ENCODE measurements at regions not wholly inside any gene's neighbourhood (a gene's known extent, or its start where the extent isn't known, plus 50 kb on each side); places are given as distances from the start of the nearest gene placed in this dataset.

DNA sequence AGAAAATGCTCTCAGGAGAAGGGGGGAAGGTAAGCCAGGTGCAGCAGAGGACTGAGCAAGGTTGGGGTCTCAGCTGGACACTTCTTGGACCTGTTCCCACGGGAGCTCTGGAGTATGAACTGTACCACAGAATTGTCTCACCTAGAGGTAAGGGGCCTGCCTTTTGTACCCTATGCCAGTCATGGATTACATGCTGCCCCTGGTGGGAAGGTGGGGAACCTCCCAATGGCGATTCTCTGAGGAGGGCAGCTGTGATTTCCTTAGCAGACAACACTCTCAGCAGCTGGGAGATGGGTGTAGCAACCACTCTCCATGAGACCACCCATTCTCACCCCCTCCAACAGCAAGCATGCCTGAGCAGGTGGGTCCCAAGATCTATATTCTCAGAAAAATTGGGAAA, 329.4 kb upstream of the CTNNB1 start:
- TF ChIP-seq CAMTA2 (CRISPR knock-in tag; conservative IDR thresholded peaks at IDR 0.05) (no peak), CBX1 (IDR thresholded peaks at IDR 0.05; ENCODE audit: low read depth) (no peak), PHB (CRISPR knock-in tag; IDR thresholded peaks at IDR 0.05) (no peak), GATA2 (CRISPR knock-in tag; IDR thresholded peaks at IDR 0.05) (no peak)
- TF ChIP-seq, protein P1, sequence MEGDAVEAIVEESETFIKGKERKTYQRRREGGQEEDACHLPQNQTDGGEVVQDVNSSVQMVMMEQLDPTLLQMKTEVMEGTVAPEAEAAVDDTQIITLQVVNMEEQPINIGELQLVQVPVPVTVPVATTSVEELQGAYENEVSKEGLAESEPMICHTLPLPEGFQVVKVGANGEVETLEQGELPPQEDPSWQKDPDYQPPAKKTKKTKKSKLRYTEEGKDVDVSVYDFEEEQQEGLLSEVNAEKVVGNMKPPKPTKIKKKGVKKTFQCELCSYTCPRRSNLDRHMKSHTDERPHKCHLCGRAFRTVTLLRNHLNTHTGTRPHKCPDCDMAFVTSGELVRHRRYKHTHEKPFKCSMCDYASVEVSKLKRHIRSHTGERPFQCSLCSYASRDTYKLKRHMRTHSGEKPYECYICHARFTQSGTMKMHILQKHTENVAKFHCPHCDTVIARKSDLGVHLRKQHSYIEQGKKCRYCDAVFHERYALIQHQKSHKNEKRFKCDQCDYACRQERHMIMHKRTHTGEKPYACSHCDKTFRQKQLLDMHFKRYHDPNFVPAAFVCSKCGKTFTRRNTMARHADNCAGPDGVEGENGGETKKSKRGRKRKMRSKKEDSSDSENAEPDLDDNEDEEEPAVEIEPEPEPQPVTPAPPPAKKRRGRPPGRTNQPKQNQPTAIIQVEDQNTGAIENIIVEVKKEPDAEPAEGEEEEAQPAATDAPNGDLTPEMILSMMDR (IDR thresholded peaks at IDR 0.05 in 2 of 3, conservative IDR thresholded peaks at IDR 0.05 in 1 of 3; ENCODE audit: insufficient read depth in 2 of 3, low read depth in 1 of 3, low read length in 3 of 3), result 0 out of 6 replicates have a peak, but pooled peaks of 2 of the 3 experiments have one; percentile 4 to 25
- TF ChIP-seq, protein P2, sequence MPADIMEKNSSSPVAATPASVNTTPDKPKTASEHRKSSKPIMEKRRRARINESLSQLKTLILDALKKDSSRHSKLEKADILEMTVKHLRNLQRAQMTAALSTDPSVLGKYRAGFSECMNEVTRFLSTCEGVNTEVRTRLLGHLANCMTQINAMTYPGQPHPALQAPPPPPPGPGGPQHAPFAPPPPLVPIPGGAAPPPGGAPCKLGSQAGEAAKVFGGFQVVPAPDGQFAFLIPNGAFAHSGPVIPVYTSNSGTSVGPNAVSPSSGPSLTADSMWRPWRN (IDR thresholded peaks at IDR 0.05; ENCODE audit: low read depth), result no peak
- TF ChIP-seq, protein P3, sequence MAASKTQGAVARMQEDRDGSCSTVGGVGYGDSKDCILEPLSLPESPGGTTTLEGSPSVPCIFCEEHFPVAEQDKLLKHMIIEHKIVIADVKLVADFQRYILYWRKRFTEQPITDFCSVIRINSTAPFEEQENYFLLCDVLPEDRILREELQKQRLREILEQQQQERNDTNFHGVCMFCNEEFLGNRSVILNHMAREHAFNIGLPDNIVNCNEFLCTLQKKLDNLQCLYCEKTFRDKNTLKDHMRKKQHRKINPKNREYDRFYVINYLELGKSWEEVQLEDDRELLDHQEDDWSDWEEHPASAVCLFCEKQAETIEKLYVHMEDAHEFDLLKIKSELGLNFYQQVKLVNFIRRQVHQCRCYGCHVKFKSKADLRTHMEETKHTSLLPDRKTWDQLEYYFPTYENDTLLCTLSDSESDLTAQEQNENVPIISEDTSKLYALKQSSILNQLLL (CRISPR knock-in tag; IDR thresholded peaks at IDR 0.05; ENCODE audit: borderline replicate concordance), result no peak
- Histone ChIP-seq H3K27ac (ENCODE audit: extremely low read depth, low read depth, low read length) (no peak overlapping the region), H3K4me3 (no peak overlapping the region), H3K79me2 (ENCODE audit: control insufficient read depth, insufficient read depth, low read length) (no peaks in the 10 kb centered on the region), H3K4me2 (ENCODE audit: insufficient read depth, low read length) (no peak overlapping the region), H4K20me1 (replicated peaks; ENCODE audit: control insufficient read depth, insufficient read depth, low read length) (no peaks in the 10 kb centered on the region), H3K27me3 (ENCODE audit: control insufficient read depth in 2 of 2, insufficient read depth in 2 of 2, low read length in 2 of 2) (0 out of 5 replicates have a peak, but pooled peaks cover 0 to 4% of the 10 kb centered on the region in 2 experiments), H3K4me1 (replicated peaks in 1 of 2; ENCODE audit: control insufficient read depth in 2 of 2, insufficient read depth in 2 of 2, low read length in 2 of 2) (no peaks in the 10 kb centered on the region; a peak in 1 of 5 replicates), H3K9me3 (replicated peaks; ENCODE audit: control insufficient read depth, insufficient read depth, low read depth, low read length) (no peaks in the 10 kb centered on the region), H3K9me1 (ENCODE audit: control insufficient read depth, insufficient read depth, low read length) (no peaks in the 10 kb centered on the region), H3K9ac (ENCODE audit: insufficient read depth in 1 of 2, low read depth in 2 of 2, low read length in 2 of 2) (no peak overlapping the region), H2AFZ (ENCODE audit: low read depth, low read length) (no peak overlapping the region), H3K36me3 (ENCODE audit: control insufficient read depth, insufficient read depth, low read length) (no peaks in the 10 kb centered on the region)
- WGBS (ENCODE audit: insufficient coverage, low coverage, missing lambda C conversion rate), result 0% methylated on average over 2 of the region's 2 CpGs
- no TSS peak for BruUV-seq (replicated peaks)
- no peak for FAIRE-seq
- ATAC-seq, result no peak; the same call in 2 of the 3 replicates
- in situ Hi-C loops (cut with MboI), result no loop called here
- ChIA-PET CTCF (ENCODE audit: low intra/inter-chr PET ratio) (no interaction called here), POLR2A (interaction anchor here (0.8 to 1.1 kb wide), 3 partner anchors 15 to 25 kb away, joined by 3 to 4 read pairs (median 3); no protein-coding TSS in a partner anchor)
- DNase-seq (ENCODE audit: extremely low read depth in 1 of 4, low spot score in 3 of 4), result no peak
- intact Hi-C loops (cut with micrococcal nuclease), result no loop called here
